Sciatic nerve (tissue), 2 donors: ENCODE measurements at regions not wholly inside any gene's neighbourhood (a gene's known extent, or its start where the extent isn't known, plus 50 kb on each side); places are given as distances from the start of the nearest gene placed in this dataset.

ENCODE experiments used
- ATAC-seq: fragments of 200-7000 bp; cut with Tn5 transposase; one replicate; pipeline ENCODE4 v1.9.1; 2020; ENCODE audit warnings: mild to moderate bottlenecking, moderate library complexity
- DNase-seq: peaks from one replicate; pipeline ENCODE4 v3.0.0-alpha.2; 2020; ENCODE audit warnings: low spot score
- intact Hi-C: fragments of 100-400 bp; cut with DNase I; formaldehyde crosslinking; loops from one replicate; pipeline ENCODE4 v1.14.2; 2022
- donor health status: DM: no; HTN: no; CAD: no.
- donor health status: DM: no; HTN: no; CAD: no.

DNA sequence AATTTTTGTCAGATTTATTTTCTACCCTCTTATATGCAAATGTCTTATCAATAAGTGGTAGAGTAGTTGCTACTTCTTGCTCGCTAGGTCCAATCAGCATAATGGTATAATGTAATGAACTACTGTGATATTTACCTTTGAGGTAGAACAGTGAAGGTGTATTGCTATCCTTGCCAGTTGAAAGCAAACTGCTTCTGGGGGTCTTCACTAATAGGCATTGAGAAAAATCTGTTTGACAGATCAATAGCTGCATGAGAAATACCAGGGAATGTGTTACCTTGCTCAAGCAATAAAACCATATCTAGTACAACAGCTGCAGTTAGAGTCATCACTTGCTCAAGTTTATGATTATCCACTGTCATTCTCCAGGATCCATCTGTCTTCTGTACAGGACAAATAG is 50.1 kb upstream of the EFEMP1 start:
- DNase-seq (no peak), ATAC-seq (no peak)
- intact Hi-C loops = no loop called here

DNA sequence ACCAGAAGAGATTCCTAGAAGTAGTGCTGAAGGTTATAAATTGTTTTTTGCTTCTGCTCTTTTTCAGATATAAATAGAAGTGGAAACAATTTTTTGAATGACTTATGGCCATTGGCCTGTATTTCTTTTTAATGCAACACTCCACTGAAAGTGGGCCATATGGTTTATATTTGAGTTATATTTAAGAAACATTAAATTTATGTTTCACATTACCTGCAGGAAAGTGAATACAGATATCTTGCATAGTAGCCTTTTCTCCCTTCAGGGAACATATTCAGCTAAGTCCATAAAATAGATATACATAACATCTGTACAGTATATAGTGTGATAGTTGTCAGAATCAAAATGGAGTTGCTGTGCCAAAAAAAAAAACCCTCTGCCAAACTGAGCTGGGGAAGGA is 53.1 kb upstream of the EFEMP1 start:
- DNase-seq = no peak
- ATAC-seq = no peak
- intact Hi-C loops = no loop called here

DNA sequence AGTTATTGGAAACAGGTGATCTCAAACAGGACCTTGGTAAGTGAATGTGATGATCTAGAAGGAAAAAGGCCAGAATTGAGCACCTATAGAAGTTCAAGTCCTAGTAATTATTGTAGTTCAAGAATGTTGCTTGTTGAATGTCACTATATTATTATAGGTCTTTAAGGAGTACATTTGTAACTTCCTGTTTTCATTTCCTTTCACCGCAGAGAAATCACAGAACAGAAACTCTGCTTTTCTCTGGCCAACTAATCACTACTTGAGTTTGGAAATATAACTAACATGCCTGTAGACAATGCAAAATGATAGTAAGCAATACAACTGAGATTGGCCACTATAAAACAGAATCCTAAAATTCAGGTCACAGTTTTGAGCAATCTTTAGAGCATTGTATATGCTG is 61.8 kb upstream of the EFEMP1 start:
- intact Hi-C loops = no loop called here
- ATAC-seq = no peak
- DNase-seq = no peak

DNA sequence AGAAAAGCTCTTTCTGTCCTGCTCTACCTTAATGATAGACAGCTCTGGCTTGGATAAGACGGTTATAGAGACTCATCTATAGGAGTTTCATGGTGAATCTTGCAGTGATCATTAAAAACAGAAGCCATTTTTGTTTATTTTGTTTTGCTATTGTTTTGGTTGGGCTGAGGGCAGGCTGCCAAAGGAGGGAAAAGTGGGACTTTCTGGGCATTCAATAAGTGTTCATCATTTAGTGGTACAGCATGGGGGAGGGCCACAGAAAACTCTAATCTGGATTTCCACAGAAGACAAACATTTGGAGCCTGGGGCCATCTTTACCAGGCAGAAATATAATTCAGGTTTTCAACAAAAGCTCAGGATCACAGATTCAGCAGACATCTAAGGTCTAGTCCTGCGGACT is 62.4 kb upstream of the EFEMP1 start:
- intact Hi-C loops = no loop called here
- DNase-seq (no peak), ATAC-seq (no peak)

DNA sequence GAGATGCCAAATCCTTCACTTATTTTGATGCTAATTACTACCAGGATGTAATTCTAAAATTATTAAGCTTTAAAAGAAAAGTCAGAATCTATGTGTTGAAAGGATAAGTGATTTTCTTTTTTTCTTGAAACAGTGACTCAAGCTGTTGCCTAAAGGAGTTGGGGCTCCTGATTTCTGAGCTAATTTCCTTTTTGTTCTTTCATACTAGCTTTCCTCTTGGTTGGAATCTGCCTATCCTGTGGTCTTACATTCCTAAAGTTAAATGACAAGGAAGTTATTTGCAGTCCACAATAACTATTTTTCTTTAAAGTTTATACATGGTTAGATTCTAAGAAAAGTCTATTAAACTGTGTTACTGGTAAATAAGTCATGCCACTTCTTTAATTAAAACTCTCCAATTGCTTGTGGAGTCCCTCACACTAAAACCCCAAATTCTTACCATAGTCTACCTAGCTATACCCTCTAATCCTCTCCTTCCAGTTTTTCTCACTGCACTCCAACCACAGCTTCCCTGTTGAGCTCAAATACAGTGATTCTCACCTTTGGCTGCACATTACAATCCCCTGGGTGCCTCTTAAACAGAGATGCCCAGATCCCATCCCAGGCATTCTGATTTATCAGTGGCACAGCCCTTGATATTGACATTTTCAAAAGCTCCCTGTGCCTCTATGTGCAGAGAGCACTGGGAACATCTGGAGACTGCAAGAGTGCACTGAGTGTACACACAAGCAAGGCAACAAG is 63.3 kb upstream of the EFEMP1 start:
- ATAC-seq (no peak), DNase-seq (no peak)
- intact Hi-C loops = no loop called here

DNA sequence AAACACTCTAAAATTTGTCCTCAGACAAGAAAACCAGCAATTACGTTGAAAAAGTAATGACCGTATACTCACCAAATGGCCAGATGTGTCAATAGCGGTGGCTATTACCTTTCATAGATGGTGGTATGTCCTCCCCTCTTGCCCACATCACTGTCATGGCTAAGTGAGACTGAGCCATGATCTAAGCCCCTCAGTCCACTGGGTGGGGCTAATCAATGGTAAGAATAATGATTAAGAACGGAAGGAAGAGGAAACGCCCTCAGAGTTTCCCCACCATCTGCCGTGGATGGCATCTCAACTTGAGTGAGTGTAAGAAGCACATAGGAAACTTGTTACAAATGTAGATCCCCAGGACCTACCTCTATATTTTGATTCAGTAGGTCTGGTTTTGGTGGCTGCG is 65.8 kb upstream of the EFEMP1 start:
- intact Hi-C loops = no loop called here
- DNase-seq (no peak), ATAC-seq (no peak)

DNA sequence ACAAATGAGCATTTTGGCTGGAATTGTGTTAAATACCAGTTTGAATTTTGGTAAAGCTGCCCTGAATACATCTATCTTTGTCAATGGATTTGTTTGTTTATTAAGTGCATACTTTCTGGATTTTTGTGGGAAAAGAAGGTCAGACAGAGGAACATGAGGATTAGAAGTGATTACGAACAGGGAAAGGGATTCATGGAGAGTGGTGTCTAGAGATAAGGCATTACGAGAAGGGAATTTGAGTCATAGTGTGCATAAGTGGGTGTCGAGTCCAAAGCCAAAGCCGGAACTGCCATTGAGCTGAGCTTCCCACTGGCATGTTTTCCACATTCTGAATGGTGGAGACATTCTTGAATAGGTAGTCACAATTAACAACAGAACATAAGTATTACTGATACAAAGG is 68.9 kb upstream of the EFEMP1 start:
- intact Hi-C loops = no loop called here
- DNase-seq (no peak), ATAC-seq (peak; percentile 78)

DNA sequence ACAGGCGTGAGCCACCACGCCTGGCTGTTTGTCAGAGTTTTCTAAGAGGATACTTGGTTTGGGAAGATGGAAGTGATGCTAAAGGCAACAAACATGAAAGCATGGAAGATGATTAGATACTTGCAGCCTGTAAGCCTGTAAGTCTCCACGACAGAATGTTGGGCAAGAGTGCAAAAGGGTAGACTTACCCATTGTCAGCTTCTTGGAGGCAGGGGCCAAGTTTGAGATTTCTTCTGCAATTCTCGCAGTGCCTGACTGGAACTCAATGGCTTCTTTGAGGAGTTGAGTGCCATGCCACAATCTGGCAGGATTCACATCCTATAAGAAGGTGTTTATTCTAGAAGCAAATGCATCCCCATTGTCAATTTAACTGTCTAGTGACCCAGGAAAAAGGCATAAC is 70.1 kb upstream of the EFEMP1 start:
- intact Hi-C loops = no loop called here
- DNase-seq (no peak), ATAC-seq (no peak)

DNA sequence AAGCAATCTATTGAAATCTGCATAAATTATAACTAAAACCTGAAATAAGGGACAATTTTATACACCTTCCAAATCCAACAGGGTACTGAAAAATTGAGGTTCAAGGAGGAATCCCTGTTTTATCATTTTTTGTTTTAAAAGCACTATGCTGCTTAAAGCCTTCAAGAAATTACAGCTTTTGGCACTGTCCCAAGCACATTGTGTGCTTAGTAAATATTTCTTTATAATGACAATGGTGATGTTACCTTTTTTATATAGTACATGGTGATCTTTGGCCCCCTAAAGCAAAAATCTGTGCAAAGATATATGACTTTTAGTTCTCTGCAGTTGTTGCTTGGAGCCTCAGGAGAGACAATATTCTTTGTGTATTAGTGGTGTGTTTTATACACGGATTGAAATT is 71.6 kb upstream of the EFEMP1 start:
- ATAC-seq (no peak), DNase-seq (no peak)
- intact Hi-C loops = no loop called here

DNA sequence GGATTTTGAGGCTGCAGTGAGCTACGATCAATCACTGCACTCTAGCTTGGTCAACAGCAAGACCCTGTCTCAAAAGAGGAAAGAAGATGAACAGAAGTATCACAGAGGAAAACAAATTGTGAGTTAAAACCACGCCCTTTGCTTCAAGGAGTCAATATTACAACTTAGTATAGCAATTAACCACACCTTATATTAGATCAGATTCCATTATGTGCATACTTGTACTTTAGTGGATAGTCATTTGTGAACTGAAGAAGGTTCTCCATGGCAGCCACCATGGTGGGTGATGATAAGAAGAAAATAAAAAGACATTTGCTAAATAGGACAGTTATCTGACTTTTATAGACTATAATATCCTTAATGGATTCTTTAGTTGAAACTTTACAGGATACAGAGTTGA is 72.3 kb upstream of the EFEMP1 start:
- DNase-seq (no peak), ATAC-seq (no peak)
- intact Hi-C loops = no loop called here

DNA sequence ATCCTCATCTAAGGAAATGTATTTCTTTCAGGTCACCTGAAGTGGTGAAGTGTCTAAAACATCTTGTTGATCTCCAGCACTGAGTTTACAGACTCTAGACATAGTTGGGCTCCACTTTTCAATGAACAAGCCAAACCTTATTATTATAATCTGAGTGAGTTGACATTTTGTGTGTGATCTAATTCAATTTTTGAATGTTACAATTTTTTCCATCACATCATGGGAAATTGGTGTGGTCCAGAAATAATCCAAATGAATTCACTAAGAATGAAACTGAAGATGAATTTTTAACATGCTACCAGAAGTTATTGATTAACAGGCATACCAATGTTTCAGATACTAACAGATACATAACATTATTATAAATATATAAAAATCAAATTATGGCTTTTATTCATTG is 75.6 kb upstream of the EFEMP1 start:
- ATAC-seq (no peak), DNase-seq (no peak)
- intact Hi-C loops = no loop called here

DNA sequence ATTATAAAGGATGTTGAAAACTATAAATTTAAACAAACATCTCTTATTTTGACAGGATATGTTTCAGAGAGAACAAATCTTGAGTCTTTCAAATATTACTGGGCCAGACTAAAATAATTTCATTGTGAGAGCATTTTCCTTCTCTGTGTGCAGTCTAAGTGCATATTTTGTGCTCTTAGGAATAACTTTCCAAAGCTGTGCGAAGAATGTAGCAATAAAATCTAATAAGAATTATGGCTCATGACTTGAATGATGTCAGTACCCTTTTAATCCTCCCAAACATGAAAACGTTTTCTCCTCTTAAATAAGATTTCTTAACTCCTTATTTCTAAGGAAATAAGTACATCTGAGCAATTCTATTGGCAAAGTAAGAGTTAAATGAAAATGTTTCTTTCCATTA is 76.2 kb upstream of the EFEMP1 start:
- ATAC-seq (no peak), DNase-seq (no peak)
- intact Hi-C loops = no loop called here

DNA sequence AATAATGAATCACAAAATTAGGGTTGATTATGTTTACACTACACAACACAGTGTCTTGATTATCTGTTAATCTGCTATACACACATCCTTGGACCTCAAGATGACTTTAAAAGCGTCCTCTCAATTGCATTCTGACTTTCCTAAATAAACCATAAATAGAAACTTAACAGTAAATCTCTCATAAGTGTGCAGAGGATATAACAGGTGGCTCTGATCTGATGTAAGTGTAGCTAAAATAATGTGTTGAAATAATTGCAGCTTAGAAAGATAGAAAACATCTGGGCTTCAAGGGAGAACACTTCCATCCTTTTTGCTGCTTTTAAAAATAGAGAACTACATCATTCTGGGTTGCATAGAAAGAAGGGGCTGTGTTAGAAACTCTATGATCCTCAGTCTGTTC is 78.4 kb upstream of the EFEMP1 start:
- DNase-seq (no peak), ATAC-seq (no peak)
- intact Hi-C loops = no loop called here

DNA sequence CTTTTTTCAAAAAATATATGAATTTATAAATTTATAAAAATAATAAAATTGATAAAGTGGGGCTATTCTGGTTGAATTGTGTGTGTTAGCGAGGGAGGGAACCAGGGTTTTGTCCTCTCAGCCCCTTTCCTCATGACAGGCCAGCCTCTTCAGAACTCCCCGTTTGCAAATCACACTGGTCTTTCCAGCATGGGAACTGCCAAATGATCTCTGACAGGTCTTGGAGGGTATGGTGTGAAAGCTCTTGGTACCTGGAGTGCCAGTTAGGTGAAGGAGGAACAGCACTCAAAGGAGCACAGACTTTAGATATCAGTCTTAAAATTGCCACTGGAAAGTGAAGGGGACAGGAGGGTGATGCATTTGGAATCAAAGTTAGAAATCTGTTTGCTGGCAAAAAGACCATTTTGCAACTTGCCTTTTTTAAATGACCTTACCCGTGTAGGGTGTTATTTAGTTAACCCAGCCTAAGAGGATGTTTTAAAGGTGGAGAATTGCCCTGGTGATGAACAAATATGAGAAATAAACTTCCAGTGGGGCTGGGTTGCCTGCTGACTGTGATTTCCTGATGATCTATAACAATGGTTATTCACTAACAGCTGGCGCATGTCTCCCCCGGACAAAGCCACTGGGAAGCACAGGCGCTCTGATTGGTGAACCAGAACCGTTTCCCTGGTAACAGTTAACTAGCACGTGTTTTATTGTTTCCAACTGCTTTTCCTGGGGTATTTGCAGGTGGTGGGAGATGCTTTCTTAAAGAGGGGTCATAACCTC is 85.3 kb upstream of the EFEMP1 start:
- peak; percentile 98 for ATAC-seq
- peak; percentile 68 for DNase-seq
- intact Hi-C loops = no loop called here

DNA sequence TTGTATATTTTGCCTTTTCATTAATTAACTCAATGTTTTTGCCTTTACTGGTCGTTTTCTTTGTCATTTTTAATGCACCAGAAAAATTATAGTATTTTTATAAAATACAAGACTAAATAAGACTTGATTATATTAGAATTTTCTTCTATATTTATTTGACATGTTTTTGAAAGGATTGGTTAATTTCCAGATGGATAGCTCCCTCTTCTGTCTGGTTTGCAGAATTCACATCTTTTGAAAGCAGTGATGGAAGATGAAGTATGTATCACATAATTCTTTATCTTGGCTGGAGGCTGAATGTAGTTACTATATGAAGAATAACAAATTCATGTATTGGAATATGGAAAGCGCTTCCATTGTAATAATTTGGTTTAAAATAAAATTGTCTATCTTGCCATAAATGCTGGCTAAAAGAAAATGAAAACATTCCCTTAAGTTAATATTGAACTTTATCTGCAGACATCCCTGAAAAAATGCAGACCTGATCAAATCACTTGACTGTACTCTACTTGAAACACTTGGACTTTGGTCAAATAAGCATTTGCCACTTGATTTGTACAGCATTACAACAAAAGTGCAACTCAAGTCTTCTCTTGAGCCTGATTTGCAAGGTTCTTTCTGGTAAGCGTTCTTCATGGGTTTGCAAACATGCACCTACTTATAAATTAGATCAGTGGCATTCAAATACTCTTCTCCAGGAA is 86.3 kb upstream of the EFEMP1 start:
- intact Hi-C loops = no loop called here
- DNase-seq (no peak), ATAC-seq (peak; percentile 58)

DNA sequence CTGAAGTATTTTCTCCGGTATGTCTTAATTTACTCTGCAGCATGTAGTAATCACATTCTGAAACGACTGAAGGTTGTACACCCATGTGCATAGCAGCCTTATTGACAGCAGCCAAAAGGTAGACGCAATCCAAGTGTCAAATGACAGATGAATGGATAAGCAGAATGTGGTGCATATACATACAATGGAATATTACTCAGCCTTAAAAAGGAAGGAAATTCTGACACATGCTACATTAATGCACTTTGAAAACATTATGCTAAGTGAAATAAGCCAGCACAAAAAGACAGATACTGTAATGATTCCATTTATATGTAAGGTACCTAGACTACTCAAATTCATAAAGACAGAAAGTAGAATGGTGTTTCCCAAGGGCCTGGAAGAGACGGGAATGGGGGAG is 88.0 kb upstream of the EFEMP1 start:
- DNase-seq = no peak
- ATAC-seq = no peak
- intact Hi-C loops = no loop called here

DNA sequence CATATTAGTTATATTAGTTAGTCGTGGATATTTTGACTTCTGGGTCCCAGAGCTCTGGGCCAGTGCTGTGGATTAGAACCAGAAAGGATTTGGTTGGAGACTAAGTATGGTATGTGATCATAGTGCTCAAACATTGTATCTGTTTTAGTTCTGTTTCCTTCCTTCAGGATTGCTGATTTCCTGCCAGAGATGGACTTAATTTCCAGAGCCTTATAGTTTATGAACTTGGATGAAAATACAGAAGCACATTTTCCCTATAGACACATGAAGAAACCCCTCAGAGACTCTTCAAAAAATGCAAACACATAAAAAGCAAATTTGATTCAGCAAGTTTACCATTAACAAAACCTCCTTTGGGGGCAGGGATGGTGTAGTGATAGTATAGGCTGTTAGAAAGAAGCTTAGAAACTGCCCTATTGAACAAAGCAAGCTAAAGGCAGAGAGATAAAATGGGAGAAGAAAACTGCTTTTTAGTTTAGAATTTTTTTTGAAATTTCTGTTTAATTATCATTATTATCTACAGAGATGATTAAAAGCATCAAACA is 88.7 kb upstream of the EFEMP1 start:
- intact Hi-C loops = no loop called here
- DNase-seq (no peak), ATAC-seq (no peak)

DNA sequence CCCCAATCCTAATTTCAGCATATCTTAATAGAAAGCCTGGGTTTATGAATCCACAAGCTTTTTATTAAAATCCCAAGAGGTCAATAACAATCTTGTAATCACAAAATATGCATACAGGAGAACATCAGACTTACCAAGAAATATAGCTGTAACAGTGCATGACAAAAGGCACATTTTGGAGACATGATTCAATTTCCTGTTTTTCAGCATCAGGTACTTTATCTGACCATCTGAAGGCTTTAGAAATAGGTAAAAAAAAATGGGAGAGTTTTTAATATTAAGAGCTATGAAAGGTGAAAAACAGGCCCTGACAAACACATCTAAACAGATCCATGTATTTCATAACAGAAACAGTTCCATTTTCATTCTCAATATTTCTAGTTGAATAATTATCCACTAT is 89.9 kb upstream of the EFEMP1 start:
- intact Hi-C loops = no loop called here
- ATAC-seq (no peak), DNase-seq (no peak)

DNA sequence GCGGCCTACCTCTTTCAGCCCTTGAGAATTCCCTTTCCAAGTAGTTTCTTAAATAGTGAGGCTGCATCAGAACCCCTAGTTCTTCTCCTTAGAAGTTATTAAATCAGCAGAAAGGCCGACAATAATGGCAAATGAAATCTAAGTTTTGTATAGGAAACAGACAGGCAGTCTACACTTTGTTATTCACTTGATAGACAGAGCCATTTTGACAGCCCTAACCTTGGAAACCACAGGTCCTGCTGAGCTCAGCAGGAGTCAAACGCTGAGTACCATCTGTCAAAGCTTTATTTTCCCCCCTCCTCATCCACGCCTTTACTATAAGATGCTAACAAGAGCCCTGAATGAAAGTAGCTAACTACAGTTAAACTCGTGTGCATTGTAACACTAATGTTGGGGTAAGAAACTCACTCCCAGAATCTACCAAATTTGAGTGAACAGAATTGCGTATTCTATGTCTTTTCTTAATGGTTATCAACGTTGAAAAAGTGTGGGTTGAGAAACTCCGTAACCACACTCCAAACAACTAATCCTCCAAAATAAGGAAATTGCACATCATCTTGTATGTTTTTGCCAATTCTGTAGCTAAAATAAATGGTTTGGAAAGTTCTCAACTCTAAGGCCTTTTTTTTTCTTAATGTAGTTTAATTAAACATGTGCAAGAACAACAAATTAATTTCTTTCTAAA is 90.6 kb upstream of the EFEMP1 start:
- DNase-seq = no peak
- intact Hi-C loops = no loop called here
- ATAC-seq = no peak

DNA sequence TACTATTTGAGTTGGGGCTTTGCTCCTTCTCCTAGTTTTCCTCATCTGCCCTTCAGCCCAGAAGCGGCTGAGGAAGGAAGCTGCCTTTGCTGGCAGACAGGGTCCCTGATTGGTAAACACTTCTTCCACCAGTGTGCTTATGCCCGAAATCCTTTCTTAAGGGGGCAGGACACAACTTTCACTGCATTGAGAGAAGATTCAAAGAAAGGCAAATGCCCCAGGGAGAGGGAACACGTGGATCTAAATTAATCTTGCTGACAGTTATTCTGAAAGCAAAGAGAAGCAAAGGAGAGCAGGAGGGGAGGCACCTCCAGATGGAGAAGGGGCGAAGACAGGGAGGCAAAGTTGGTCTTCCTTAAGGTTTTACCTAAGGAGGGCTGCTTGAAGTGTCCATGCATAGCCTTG is 92.1 kb upstream of the EFEMP1 start:
- ATAC-seq (no peak), DNase-seq (no peak)
- intact Hi-C loops = no loop called here
